SJCRH30 (cell line): ENCODE measurements at regions not wholly inside any gene's neighbourhood (a gene's known extent, or its start where the extent isn't known, plus 50 kb on each side); places are given as distances from the start of the nearest gene placed in this dataset.
"Not testable (repeated sequence)": the region's sequence is repeated elsewhere in the genome, so short reads cannot be mapped to it uniquely, and the experiment has no call there.

Source experiments
- DNase-seq, 2 experiments: peaks; one replicate each; pipeline ENCODE4 v3.0.0-alpha.2; 2015 to 2020
- H3K27ac ChIP-seq: fragments of 250-450 bp; sonication (Bioruptor Pico); 2 replicates; pipeline ENCODE4 v1.5.1; 2020; ENCODE audit warnings: mild to moderate bottlenecking, moderate library complexity
- H3K27me3 ChIP-seq: fragments of 250-450 bp; sonication (Bioruptor Pico); 2 replicates; pipeline ENCODE4 v1.5.1; 2020; ENCODE audit warnings: mild to moderate bottlenecking, moderate library complexity
- H3K36me3 ChIP-seq: fragments of 250-450 bp; sonication (Bioruptor Pico); 2 replicates; pipeline ENCODE4 v1.5.1; 2020; ENCODE audit warnings: mild to moderate bottlenecking, moderate library complexity
- H3K4me1 ChIP-seq: fragments of 250-450 bp; sonication (Bioruptor Pico); 2 replicates; pipeline ENCODE4 v1.5.1; 2020; ENCODE audit warnings: mild to moderate bottlenecking, moderate library complexity
- H3K4me3 ChIP-seq: fragments of 250-450 bp; sonication (Bioruptor Pico); 2 replicates; pipeline ENCODE4 v1.5.1; 2020; ENCODE audit warnings: mild to moderate bottlenecking, moderate library complexity
- H3K9me3 ChIP-seq: fragments of 250-450 bp; sonication (Bioruptor Pico); replicated peaks from 2 replicates; pipeline ENCODE4 v1.5.1; 2020; ENCODE audit warnings: mild to moderate bottlenecking, moderate library complexity

DNA sequence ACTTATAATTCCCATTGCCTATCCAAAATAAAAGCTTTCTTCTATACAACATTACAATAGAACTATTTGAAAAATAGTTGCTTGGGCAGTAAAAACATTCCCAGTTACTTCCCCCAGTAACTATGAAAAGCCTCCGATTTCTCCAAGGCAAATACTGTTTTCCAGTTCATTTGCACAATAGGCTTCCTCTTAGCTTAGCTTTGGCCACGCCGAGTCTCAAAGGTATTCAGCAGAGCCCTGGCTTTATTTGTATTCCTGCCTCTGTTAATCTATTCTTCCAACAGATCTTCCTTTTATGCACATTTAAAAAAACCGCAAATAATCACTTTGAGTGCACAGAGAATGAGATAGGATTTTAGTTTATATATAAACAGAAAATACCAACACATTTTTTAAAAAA lies 836.8 kb upstream of the VRK2 start:
- H3K4me1 ChIP-seq: no peaks in the 10 kb centered on the region
- no peak overlapping the region for H3K27ac ChIP-seq
- no peak for DNase-seq
- no peaks in the 10 kb centered on the region for H3K9me3 ChIP-seq
- H3K27me3 ChIP-seq: peaks cover 9% of the 10 kb centered on the region
- H3K4me3 ChIP-seq: no peak overlapping the region
- H3K36me3 ChIP-seq: no peaks in the 10 kb centered on the region

GRCh38 chr2:57210855-57211254 lies 835.8 kb upstream of the VRK2 start:
- Histone ChIP-seq H3K4me1 (no peaks in the 10 kb centered on the region), H3K36me3 (no peaks in the 10 kb centered on the region), H3K4me3 (no peak overlapping the region), H3K27me3 (peaks cover 9% of the 10 kb centered on the region), H3K9me3 (no peaks in the 10 kb centered on the region), H3K27ac (no peak overlapping the region)
- no peak for DNase-seq

DNA sequence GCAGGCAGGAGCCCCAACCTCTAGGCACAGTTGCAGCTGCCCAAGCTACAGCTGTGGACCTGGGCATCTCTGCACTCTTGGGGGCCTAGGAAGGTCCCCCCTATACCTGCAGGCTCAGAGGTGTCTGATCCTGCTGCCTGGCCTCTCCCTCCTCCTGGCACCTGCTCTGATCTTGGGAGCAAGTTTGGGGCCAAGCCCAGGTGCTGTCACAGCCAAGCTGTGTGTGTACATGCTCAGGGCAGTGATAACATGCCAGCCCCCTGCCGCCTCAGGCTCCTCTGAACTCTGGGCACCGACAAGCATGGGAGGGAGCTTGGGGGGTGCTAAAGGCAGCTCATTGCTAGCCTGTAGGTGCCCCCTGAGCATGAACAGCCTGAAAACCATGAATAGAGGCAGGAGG lies 829.6 kb upstream of the VRK2 start:
- Histone ChIP-seq H3K4me1 (no peaks in the 10 kb centered on the region), H3K4me3 (no peak overlapping the region)
- no peak for DNase-seq

GRCh38 chr2:57218206-57218605 lies 828.4 kb upstream of the VRK2 start:
- Histone ChIP-seq H3K27me3 (no peaks in the 10 kb centered on the region), H3K36me3 (no peaks in the 10 kb centered on the region), H3K4me1 (no peaks in the 10 kb centered on the region), H3K4me3 (no peak overlapping the region), H3K9me3 (no peaks in the 10 kb centered on the region), H3K27ac (no peak overlapping the region)
- no peak for DNase-seq

More for the DNA sequence above, 829.6 kb upstream of the VRK2 start:
- no peak overlapping the region for H3K27ac ChIP-seq
- H3K9me3 ChIP-seq: no peaks in the 10 kb centered on the region
- H3K27me3 ChIP-seq: peaks cover 6% of the 10 kb centered on the region
- H3K36me3 ChIP-seq: no peaks in the 10 kb centered on the region

- not testable (repeated sequence) for H3K27me3 ChIP-seq, DNase-seq, H3K36me3 ChIP-seq, H3K9me3 ChIP-seq, H3K4me3 ChIP-seq, H3K27ac ChIP-seq, H3K4me1 ChIP-seq
These were observed 816.9 kb upstream of the VRK2 start for GRCh38 chr2:57229706-57230105.

DNA sequence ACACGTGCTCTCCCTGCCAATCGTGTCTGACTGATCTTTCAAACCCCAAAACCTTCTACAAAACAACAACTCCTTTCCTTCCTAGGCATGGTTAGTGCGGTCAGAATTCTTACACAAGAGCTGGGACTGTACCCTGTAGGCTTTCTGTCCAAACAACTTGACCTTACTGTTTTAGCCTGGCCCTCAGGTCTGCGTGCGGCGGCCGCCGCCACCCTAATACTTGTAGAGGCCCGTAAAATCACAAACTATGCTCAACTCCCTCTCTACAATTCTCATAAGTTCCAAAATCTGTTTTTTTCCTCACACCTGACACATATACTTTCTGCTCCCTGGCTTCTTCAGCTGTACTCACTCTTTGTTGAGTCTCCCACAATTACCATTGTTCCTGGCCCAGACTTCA lies 814.3 kb upstream of the VRK2 start:
- not testable (repeated sequence) for H3K4me1 ChIP-seq, DNase-seq, H3K27ac ChIP-seq, H3K4me3 ChIP-seq, H3K9me3 ChIP-seq, H3K36me3 ChIP-seq, H3K27me3 ChIP-seq

GRCh38 chr2:57251495-57251894 lies 795.1 kb upstream of the VRK2 start:
- H3K9me3 ChIP-seq, DNase-seq, H3K27ac ChIP-seq, H3K4me1 ChIP-seq, H3K4me3 ChIP-seq, H3K36me3 ChIP-seq, H3K27me3 ChIP-seq: not testable (repeated sequence)

DNA sequence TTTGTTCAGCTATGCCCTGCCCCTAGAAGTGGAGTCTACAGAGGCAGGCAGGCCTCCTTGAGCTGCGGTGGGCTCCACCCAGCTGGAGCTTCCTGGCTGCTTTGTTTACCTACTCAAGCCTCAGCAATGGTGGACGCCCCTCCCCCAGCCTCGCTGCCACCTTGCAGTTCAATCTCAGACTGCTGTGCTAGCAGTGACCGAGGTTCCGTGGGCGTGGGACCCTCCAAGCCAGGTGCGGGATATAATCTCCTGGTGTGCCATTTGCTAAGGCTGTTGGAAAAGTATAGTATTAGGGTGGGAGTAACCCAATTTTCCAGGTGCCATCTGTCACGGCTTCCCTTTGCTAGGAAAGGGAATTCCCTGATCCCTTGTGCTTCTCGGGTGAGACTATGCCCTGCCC lies 770.2 kb upstream of the VRK2 start:
- H3K4me3 ChIP-seq, H3K9me3 ChIP-seq, H3K4me1 ChIP-seq, DNase-seq, H3K27me3 ChIP-seq, H3K27ac ChIP-seq, H3K36me3 ChIP-seq: not testable (repeated sequence)

DNA sequence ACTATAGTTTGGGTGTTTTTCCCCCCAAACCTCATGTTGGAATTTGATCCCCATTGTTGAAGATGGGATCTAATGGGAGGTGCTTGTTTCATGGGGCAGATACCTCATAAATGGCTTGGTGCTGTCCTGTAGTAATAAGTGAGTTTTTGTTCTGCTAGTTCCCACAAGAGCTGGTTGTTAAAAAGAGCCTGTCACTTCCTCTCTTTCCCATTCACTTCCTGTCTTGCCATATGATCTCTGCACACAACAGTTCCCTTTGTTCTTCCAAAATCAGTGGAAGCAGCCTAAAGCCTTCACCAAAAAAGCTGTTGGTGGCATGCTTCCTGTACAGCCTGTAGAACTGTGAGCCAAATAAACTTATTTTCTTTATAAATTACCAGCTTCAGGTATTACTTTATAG lies 768.2 kb upstream of the VRK2 start:
- H3K27me3 ChIP-seq: no peaks in the 10 kb centered on the region

GRCh38 chr2:57291209-57291608 lies 755.4 kb upstream of the VRK2 start:
- DNase-seq: no peak
- Histone ChIP-seq H3K27ac (no peak overlapping the region), H3K36me3 (no peaks in the 10 kb centered on the region), H3K9me3 (no peaks in the 10 kb centered on the region), H3K4me3 (no peak overlapping the region), H3K27me3 (no peaks in the 10 kb centered on the region), H3K4me1 (no peaks in the 10 kb centered on the region)

More for the DNA sequence above, 768.2 kb upstream of the VRK2 start:
- peak in 1 of 2 experiments; percentile 39 for DNase-seq
- Histone ChIP-seq H3K9me3 (no peaks in the 10 kb centered on the region), H3K4me3 (no peak overlapping the region), H3K4me1 (no peaks in the 10 kb centered on the region), H3K36me3 (no peaks in the 10 kb centered on the region), H3K27ac (no peak overlapping the region)

- H3K27me3 ChIP-seq: no peaks in the 10 kb centered on the region
- H3K4me1 ChIP-seq: no peaks in the 10 kb centered on the region
- H3K4me3 ChIP-seq: no peak overlapping the region
- DNase-seq: no peak
- no peak overlapping the region for H3K27ac ChIP-seq
- H3K9me3 ChIP-seq: no peaks in the 10 kb centered on the region
- no peaks in the 10 kb centered on the region for H3K36me3 ChIP-seq
These were observed 749.6 kb upstream of the VRK2 start for GRCh38 chr2:57296795-57297517.

GRCh38 chr2:57313678-57314077 lies 732.9 kb upstream of the VRK2 start:
- DNase-seq: no peak
- Histone ChIP-seq H3K27me3 (no peaks in the 10 kb centered on the region), H3K9me3 (no peaks in the 10 kb centered on the region), H3K4me1 (no peaks in the 10 kb centered on the region), H3K4me3 (no peak overlapping the region), H3K36me3 (no peaks in the 10 kb centered on the region), H3K27ac (no peak overlapping the region)

DNA sequence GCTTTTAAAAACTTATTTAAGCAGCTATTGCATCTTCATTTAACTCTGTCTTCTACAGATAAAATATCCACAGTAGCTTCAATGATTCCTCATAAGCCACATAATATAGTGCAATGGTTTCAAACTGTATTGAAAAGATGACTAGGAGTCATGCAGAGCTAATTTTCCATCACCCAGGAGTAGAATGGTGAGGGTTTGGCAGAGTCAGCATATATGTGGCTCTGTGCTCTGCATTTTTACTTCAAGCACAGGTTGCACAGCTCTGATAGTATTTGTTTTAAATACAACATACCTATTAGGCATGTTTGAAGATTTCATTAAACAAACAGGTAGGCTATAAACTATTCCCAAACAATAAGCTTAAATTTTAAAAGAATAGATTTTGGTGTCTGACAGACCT lies 731.9 kb upstream of the VRK2 start:
- no peaks in the 10 kb centered on the region for H3K4me1 ChIP-seq
- DNase-seq: no peak
- no peaks in the 10 kb centered on the region for H3K27me3 ChIP-seq
- H3K9me3 ChIP-seq: no peaks in the 10 kb centered on the region
- H3K27ac ChIP-seq: no peak overlapping the region
- no peaks in the 10 kb centered on the region for H3K36me3 ChIP-seq
- H3K4me3 ChIP-seq: no peak overlapping the region

DNA sequence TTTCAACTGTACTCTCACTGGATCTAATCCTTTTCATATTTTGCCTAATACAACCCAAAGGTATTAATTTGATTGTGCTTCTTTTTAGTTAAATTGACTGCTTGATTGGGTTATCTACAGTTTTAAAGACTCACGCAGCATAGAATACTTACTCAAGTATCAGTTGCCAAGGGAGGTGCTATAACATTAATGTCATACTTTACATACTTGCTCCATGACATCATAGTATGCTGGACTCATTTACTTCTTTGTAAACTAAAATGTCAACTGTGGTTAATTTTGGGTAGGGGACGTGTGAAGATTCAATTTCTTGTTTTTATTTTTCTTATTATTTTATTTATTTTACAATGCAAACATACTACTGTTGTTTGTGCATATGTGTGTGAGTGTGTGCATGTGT lies 716.2 kb upstream of the VRK2 start:
- DNase-seq: peak in 1 of 2 experiments; percentile 6
- H3K9me3 ChIP-seq: no peaks in the 10 kb centered on the region
- H3K36me3 ChIP-seq: no peaks in the 10 kb centered on the region
- H3K27ac ChIP-seq: no peak overlapping the region
- H3K4me1 ChIP-seq: peaks cover 11% of the 10 kb centered on the region
- H3K4me3 ChIP-seq: no peak overlapping the region
- H3K27me3 ChIP-seq: no peaks in the 10 kb centered on the region; the same call in 1 of the 2 replicates

DNA sequence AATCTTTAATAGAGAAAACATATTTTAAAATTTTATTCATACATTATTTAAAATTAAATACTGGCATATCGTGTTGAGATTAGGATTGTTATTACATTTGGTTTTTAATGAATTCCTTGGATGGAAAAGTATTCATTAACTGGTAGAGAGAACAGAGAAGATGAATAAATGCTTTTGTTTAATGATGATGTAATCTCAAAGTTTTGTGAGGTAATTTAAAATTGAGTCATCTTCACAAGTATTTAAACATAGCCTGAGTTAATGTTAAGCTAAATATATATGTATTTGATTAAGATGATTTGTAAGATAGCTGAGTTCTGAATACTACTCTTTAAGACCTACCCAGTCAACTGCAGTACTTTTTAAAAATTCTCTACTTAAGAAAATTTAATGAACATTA lies 713.4 kb upstream of the VRK2 start:
- Histone ChIP-seq H3K27me3 (no peaks in the 10 kb centered on the region; the same call in 1 of the 2 replicates), H3K4me1 (peaks cover 11% of the 10 kb centered on the region), H3K36me3 (no peaks in the 10 kb centered on the region), H3K27ac (no peak overlapping the region), H3K9me3 (no peaks in the 10 kb centered on the region), H3K4me3 (no peak overlapping the region)
- DNase-seq: no peak

GRCh38 chr2:57343391-57344006 lies 703.1 kb upstream of the VRK2 start:
- Histone ChIP-seq H3K4me3 (no peak overlapping the region), H3K27ac (no peak overlapping the region), H3K27me3 (no peaks in the 10 kb centered on the region), H3K4me1 (no peaks in the 10 kb centered on the region), H3K36me3 (no peaks in the 10 kb centered on the region), H3K9me3 (no peaks in the 10 kb centered on the region)
- no peak for DNase-seq
